Mesendoderm (in vitro differentiated cells): ENCODE measurements at regions not wholly inside any gene's neighbourhood (a gene's known extent, or its start where the extent isn't known, plus 50 kb on each side); places are given as distances from the start of the nearest gene placed in this dataset.
"Not testable (repeated sequence)": the region's sequence is repeated elsewhere in the genome, so short reads cannot be mapped to it uniquely, and the experiment has no call there.

Experiments used
- DNase-seq: peaks from one replicate; pipeline ENCODE4 v3.0.0; 2013
- H2AK5ac ChIP-seq: 2 replicates; pipeline ENCODE4 v1.6.1; 2013; ENCODE audit warnings: low read length, inconsistent platforms
- H2BK120ac ChIP-seq: 2 replicates; pipeline ENCODE4 v1.6.1; 2013; ENCODE audit warnings: low read depth, mild to moderate bottlenecking, low read length, moderate library complexity, mixed read lengths
- H2BK15ac ChIP-seq: replicated peaks from 2 replicates; pipeline ENCODE4 v1.6.1; 2013; ENCODE audit warnings: low read depth, mild to moderate bottlenecking, moderate library complexity
- H2BK5ac ChIP-seq: 2 replicates; pipeline ENCODE4 v1.6.1; 2013; ENCODE audit warnings: low read length, inconsistent platforms
- H3K18ac ChIP-seq: 2 replicates; pipeline ENCODE4 v1.6.1; 2013; ENCODE audit warnings: mild to moderate bottlenecking, low read length, mixed read lengths
- H3K23ac ChIP-seq: one replicate; pipeline ENCODE4 v1.6.1; 2013; ENCODE audit warnings: low read length
- H3K27ac ChIP-seq: 2 replicates; pipeline ENCODE4 v1.5.1; 2013; ENCODE audit warnings: low read depth, mild to moderate bottlenecking, inconsistent platforms, low read length, moderate library complexity
- H3K27me3 ChIP-seq: 2 replicates; pipeline ENCODE4 v1.6.1; 2013; ENCODE audit warnings: low read length, control low read depth, mild to moderate bottlenecking, inconsistent platforms; ENCODE audit not compliant: insufficient read depth, poor library complexity
- H3K36me3 ChIP-seq: 2 replicates; pipeline ENCODE4 v1.6.1; 2013; ENCODE audit warnings: low read length, inconsistent platforms; ENCODE audit not compliant: control insufficient read depth, insufficient read depth
- H3K4ac ChIP-seq: one replicate; pipeline ENCODE4 v1.6.1; 2013; ENCODE audit warnings: low read depth, mild to moderate bottlenecking, low read length, moderate library complexity
- H3K4me1 ChIP-seq: 2 replicates; pipeline ENCODE4 v1.6.1; 2013; ENCODE audit warnings: low read depth, low read length, inconsistent platforms; ENCODE audit not compliant: control insufficient read depth
- H3K4me2 ChIP-seq: 2 replicates; pipeline ENCODE4 v1.6.1; 2013; ENCODE audit warnings: low read length
- H3K4me3 ChIP-seq: 2 replicates; pipeline ENCODE4 v1.5.1; 2013; ENCODE audit warnings: mild to moderate bottlenecking, low read length
- H3K56ac ChIP-seq: one replicate; pipeline ENCODE4 v1.6.1; 2013; ENCODE audit warnings: low read length
- H3K79me1 ChIP-seq: 2 replicates; pipeline ENCODE4 v1.6.1; 2013; ENCODE audit warnings: low read length, inconsistent platforms
- H3K79me2 ChIP-seq: 2 replicates; pipeline ENCODE4 v1.6.1; 2013; ENCODE audit warnings: mild to moderate bottlenecking, low read length; ENCODE audit not compliant: control insufficient read depth, insufficient read depth
- H3K9ac ChIP-seq: 2 replicates; pipeline ENCODE4 v1.6.1; 2013; ENCODE audit warnings: low read length, inconsistent platforms
- H4K5ac ChIP-seq: one replicate; pipeline ENCODE4 v1.6.1; 2013; ENCODE audit warnings: low read length
- H4K8ac ChIP-seq: one replicate; pipeline ENCODE4 v1.6.1; 2013; ENCODE audit warnings: low read depth, mild to moderate bottlenecking, control low read depth, low read length, moderate library complexity
- whole genome bisulfite sequencing: extraction: QIAGEN DNeasy Blood & Tissue Kit; methylation state at CpG from one replicate; pipeline ENCODE4 v1.1.7; 2013; ENCODE audit warnings: low lambda C conversion rate, missing lambda C conversion rate; ENCODE audit not compliant: insufficient coverage; ENCODE audit errors: extremely low coverage; 5-methylcytosine and 5-hydroxymethylcytosine counted together

- Histone ChIP-seq H3K36me3 (no peaks in the 10 kb centered on the region), H3K27ac (no peak overlapping the region), H3K4me2 (no peak overlapping the region), H3K9ac (no peak overlapping the region), H3K18ac (no peak overlapping the region), H3K4ac (no peak overlapping the region), H4K8ac (no peak overlapping the region), H3K4me1 (no peaks in the 10 kb centered on the region), H2AK5ac (no peak overlapping the region), H3K79me2 (no peaks in the 10 kb centered on the region), H3K79me1 (no peaks in the 10 kb centered on the region), H2BK5ac (no peak overlapping the region), H3K4me3 (no peak overlapping the region), H3K56ac (no peak overlapping the region), H2BK120ac (no peak overlapping the region), H3K27me3 (no peaks in the 10 kb centered on the region), H4K5ac (no peak overlapping the region), H2BK15ac (no peak overlapping the region), H3K23ac (no peak overlapping the region)
- DNase-seq: no peak
- WGBS: no CpG with 5 or more reads among the region's 12 CpGs
These were observed 76.6 kb downstream of the YTHDF1 start for GRCh38 chr20:63139356-63139755.

DNA sequence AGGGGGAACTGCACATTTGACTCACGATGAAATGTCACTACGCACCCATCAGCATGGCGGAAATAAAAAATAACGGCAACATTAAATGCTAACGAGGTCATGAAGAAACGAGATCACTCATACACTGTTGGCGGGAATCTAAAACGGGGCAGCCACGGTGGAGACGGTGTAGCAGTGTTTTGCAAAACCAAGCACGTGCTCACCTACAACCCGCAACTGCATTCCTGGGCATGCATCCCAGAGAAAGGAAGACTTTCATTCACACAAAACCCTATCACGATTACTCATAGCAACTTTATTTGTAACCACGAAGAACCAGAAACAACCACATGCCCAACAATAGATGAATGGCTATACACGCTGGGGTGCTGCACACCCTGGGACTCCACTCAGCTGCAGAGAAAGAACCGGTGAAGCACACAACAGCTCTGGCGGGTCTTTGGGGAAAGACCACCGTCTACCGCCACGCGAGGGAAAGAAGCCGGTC, 77.0 kb downstream of the YTHDF1 start:
- H2AK5ac ChIP-seq: no peak overlapping the region
- no peak overlapping the region for H4K5ac ChIP-seq
- H3K27ac ChIP-seq: no peak overlapping the region
- H3K4me2 ChIP-seq: no peak overlapping the region
- H3K4ac ChIP-seq: no peak overlapping the region
- H3K36me3 ChIP-seq: no peaks in the 10 kb centered on the region
- no peak overlapping the region for H3K4me3 ChIP-seq
- H4K8ac ChIP-seq: no peak overlapping the region
- H3K56ac ChIP-seq: no peak overlapping the region
- H2BK5ac ChIP-seq: no peak overlapping the region
- WGBS: no CpG with 5 or more reads among the region's 22 CpGs
- H3K23ac ChIP-seq: no peak overlapping the region
- no peak for DNase-seq
- no peaks in the 10 kb centered on the region for H3K79me1 ChIP-seq
- H3K4me1 ChIP-seq: no peaks in the 10 kb centered on the region
- H3K79me2 ChIP-seq: no peaks in the 10 kb centered on the region
- H3K18ac ChIP-seq: no peak overlapping the region
- H2BK15ac ChIP-seq: no peak overlapping the region
- H3K9ac ChIP-seq: no peak overlapping the region
- no peaks in the 10 kb centered on the region for H3K27me3 ChIP-seq
- H2BK120ac ChIP-seq: no peak overlapping the region

DNA sequence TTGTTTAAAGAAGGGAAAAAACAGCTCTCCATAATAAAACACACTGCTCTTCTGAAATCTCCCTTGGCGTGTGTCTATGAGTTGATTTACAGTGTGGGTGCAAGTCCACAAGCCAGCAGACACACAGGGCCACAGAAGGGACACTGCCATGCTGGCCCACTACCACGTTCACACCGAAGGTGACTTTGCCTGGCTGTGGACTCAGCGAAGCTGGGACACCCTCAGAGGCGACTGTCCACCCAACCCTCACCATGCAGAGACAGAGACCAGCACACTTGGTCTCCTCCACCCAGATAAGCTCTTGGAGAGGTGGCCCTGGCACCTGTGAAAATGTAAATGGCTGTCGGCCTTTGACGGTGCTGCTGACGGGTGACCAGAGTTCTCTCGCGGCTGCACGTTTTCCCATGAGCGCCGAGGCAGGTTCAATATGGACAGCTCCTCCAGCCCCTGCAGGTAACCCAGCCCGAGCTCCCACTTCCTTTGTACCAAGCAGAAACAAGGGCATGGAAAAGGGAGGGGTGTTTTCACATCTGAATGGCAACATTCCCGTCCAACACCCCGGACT, 78.0 kb downstream of the YTHDF1 start:
- WGBS: no CpG with 5 or more reads among the region's 16 CpGs
- H3K18ac ChIP-seq: no peak overlapping the region
- no peak overlapping the region for H2BK5ac ChIP-seq
- no peak overlapping the region for H3K27ac ChIP-seq
- H3K4ac ChIP-seq: no peak overlapping the region
- no peak overlapping the region for H3K23ac ChIP-seq
- no peak overlapping the region for H4K8ac ChIP-seq
- no peak for DNase-seq
- no peak overlapping the region for H3K9ac ChIP-seq
- H3K79me1 ChIP-seq: no peaks in the 10 kb centered on the region
- H4K5ac ChIP-seq: no peak overlapping the region
- no peak overlapping the region for H3K56ac ChIP-seq
- H3K4me3 ChIP-seq: no peak overlapping the region
- H3K4me2 ChIP-seq: no peak overlapping the region
- no peaks in the 10 kb centered on the region for H3K4me1 ChIP-seq
- no peak overlapping the region for H2BK15ac ChIP-seq
- H2AK5ac ChIP-seq: no peak overlapping the region
- no peaks in the 10 kb centered on the region for H3K27me3 ChIP-seq
- no peaks in the 10 kb centered on the region for H3K36me3 ChIP-seq
- no peak overlapping the region for H2BK120ac ChIP-seq
- no peaks in the 10 kb centered on the region for H3K79me2 ChIP-seq

GRCh38 chr20:63136296-63136695, 79.6 kb downstream of the YTHDF1 start:
- Histone ChIP-seq H3K36me3 (no peaks in the 10 kb centered on the region), H2BK15ac (no peak overlapping the region), H2BK120ac (no peak overlapping the region), H3K4ac (no peak overlapping the region), H3K79me2 (no peaks in the 10 kb centered on the region), H3K4me2 (no peak overlapping the region), H3K27ac (no peak overlapping the region), H3K56ac (no peak overlapping the region), H3K9ac (no peak overlapping the region), H4K8ac (no peak overlapping the region), H3K18ac (no peak overlapping the region), H3K4me3 (no peak overlapping the region), H3K23ac (no peak overlapping the region), H2BK5ac (no peak overlapping the region), H2AK5ac (no peak overlapping the region), H3K27me3 (no peaks in the 10 kb centered on the region), H4K5ac (no peak overlapping the region), H3K4me1 (no peaks in the 10 kb centered on the region), H3K79me1 (no peaks in the 10 kb centered on the region)
- WGBS: no CpG with 5 or more reads among the region's 8 CpGs
- no peak for DNase-seq

- H3K4me3 ChIP-seq: no peak overlapping the region
- no peak overlapping the region for H3K4ac ChIP-seq
- H3K9ac ChIP-seq: no peak overlapping the region
- H3K56ac ChIP-seq: no peak overlapping the region
- no peak overlapping the region for H3K18ac ChIP-seq
- WGBS: no CpG with 5 or more reads among the region's 17 CpGs
- H4K5ac ChIP-seq: no peak overlapping the region
- no peak overlapping the region for H3K23ac ChIP-seq
- no peaks in the 10 kb centered on the region for H3K27me3 ChIP-seq
- no peaks in the 10 kb centered on the region for H3K79me2 ChIP-seq
- no peak overlapping the region for H2AK5ac ChIP-seq
- no peak overlapping the region for H2BK15ac ChIP-seq
- no peak overlapping the region for H4K8ac ChIP-seq
- no peak overlapping the region for H2BK5ac ChIP-seq
- no peak overlapping the region for H3K4me2 ChIP-seq
- no peak overlapping the region for H2BK120ac ChIP-seq
- DNase-seq: peak; percentile 23
- no peak overlapping the region for H3K27ac ChIP-seq
- no peaks in the 10 kb centered on the region for H3K4me1 ChIP-seq
- no peaks in the 10 kb centered on the region for H3K79me1 ChIP-seq
- H3K36me3 ChIP-seq: no peaks in the 10 kb centered on the region
These were observed 80.5 kb downstream of the YTHDF1 start for GRCh38 chr20:63135411-63135810.

GRCh38 chr20:63134711-63135361, 81.1 kb downstream of the YTHDF1 start:
- DNase-seq: not testable (repeated sequence)

More at GRCh38 chr20:63134711-63135361, 81.1 kb downstream of the YTHDF1 start:
- H3K36me3 ChIP-seq, H4K5ac ChIP-seq, H2AK5ac ChIP-seq, H2BK5ac ChIP-seq, H2BK120ac ChIP-seq, H3K4me1 ChIP-seq, H3K9ac ChIP-seq, H3K4me2 ChIP-seq, H3K56ac ChIP-seq, H4K8ac ChIP-seq, H3K79me2 ChIP-seq, H3K4me3 ChIP-seq, H3K4ac ChIP-seq, H3K27ac ChIP-seq, H2BK15ac ChIP-seq, H3K27me3 ChIP-seq, H3K23ac ChIP-seq, H3K18ac ChIP-seq, H3K79me1 ChIP-seq: not testable (repeated sequence)
- WGBS: no CpG with 5 or more reads among the region's 29 CpGs
